K562 (cell line): ENCODE measurements at regions not wholly inside any gene's neighbourhood (a gene's known extent, or its start where the extent isn't known, plus 50 kb on each side); places are given as distances from the start of the nearest gene placed in this dataset.

ENCODE experiments used
- EP300 ChIP-seq: IDR thresholded peaks from 2 replicates; pipeline ENCODE4 v1.6.1; 2012; ENCODE audit warnings: low read length, improper control_type of control experiment
- MEF2A ChIP-seq: IDR thresholded peaks from 2 replicates; pipeline ENCODE4 v1.6.1; 2011; ENCODE audit warnings: low read depth, mild to moderate bottlenecking, low read length, moderate library complexity; ENCODE audit not compliant: control insufficient read depth
- TF ChIP-seq, protein P1 (sequence below): fragments of 250-450 bp; sonication (Bioruptor Pico); IDR thresholded peaks from 2 replicates; pipeline ENCODE4 v1.5.0; 2021; ENCODE audit warnings: mild to moderate bottlenecking, moderate library complexity

DNA sequence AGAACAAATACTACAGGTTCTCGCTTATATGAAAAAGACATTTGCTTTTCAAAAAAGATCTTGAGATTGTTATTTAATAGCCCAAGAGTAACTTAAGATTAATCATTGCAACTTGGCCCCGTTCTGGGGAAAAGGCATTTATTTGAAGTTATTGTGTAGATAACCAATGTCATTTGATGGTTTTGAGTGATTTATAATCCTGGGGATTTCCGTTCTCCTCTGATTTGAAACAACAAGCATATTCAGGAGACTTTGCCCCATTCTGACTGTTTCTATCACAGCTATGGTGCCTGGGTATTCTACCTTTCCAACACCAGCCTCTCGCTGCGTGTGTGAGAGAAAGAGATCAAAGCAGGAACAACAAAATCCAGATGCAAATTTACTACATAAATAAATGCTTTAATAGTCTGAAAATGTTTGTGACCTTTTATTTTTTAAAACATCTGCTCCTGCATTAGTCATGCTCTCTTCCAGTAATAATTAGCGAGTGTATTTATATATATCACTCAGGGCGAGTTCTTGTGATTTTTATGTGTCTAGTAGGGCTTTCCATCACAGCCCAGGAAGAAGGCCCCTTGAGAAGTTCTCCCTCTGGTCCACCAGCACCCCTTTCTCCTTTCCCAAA is 197.9 kb upstream of the FOXQ1 start:
- TF ChIP-seq MEF2A (no peak), EP300 (no peak)
- TF ChIP-seq, protein P1, sequence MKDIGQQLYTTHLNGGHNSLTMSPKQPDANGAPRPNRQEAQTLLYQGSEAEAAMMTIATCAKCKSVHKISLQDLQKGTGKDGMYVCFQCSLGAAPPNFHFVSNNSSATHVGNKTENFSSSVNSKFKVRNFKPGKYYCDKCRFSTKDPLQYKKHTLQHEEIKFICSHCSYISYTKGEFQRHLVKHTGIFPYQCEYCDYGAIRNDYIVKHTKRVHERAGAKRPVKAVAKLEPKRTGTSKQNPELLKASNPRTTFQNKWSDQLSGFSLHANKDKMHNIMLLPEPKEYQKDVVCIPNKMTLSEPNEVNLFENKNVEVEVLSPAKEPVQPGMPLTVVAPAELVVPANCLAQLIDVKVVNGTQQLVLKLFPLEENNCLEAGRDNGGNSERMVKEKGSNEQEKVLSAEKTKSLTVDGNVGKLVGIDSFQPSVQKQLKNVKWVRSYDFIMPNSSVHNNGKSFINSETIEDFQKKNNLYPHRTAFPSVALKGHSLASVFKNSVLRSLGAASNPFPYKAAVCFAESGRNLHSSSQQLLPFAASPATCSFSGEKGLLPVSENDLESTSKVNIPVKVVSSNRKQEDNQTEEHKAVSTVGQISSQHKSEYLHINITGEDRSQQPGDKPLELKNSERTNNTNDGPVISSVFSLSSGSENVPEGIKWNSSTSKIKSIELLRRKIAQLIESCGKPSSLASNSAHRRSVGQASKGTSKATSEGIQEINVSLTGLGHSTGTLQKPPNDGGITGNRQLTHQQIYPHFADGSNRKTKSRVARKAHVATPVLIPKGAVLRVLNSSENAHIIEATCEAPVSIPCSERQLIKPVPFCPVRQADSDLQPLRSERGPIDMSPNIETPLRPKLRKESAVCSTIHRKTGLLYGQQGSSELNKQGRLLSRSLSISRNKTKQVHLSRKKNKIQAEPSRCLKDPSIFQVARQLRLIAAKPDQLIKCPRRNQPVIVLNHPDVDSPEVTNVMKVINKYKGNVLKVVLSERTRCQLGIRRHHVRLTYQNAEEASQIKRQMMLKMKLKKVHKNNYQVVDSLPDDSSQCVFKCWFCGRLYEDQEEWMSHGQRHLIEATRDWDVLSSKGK (CRISPR knock-in tag), result no peak
